ENCODE measurements at regions not wholly inside any gene's neighbourhood (a gene's known extent, or its start where the extent isn't known, plus 50 kb on each side); places are given as distances from the start of the nearest gene placed in this dataset.
"Not testable (repeated sequence)": the region's sequence is repeated elsewhere in the genome, so short reads cannot be mapped to it uniquely, and the experiment has no call there.

DNA sequence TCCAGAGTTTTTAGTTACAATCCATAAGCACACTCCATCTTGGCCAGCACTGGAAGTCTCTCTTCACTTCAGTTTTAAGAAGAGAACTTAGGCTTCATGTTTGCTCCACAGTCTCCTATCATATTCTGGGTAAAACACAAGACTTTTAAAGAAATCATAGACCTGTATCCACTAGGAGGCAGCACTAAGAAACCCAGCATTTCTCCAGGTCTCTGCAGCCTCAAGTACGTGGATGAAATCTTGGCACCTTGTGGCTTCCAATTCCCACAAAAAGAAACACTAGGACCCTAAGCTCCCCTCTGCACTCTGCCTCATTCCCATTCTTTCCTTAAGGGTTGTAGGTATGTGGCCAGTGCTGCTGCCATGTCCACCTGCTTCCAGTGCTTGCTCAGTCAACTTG is 367.3 kb upstream of the CASK start:
- no peak for DNase-seq

DNA sequence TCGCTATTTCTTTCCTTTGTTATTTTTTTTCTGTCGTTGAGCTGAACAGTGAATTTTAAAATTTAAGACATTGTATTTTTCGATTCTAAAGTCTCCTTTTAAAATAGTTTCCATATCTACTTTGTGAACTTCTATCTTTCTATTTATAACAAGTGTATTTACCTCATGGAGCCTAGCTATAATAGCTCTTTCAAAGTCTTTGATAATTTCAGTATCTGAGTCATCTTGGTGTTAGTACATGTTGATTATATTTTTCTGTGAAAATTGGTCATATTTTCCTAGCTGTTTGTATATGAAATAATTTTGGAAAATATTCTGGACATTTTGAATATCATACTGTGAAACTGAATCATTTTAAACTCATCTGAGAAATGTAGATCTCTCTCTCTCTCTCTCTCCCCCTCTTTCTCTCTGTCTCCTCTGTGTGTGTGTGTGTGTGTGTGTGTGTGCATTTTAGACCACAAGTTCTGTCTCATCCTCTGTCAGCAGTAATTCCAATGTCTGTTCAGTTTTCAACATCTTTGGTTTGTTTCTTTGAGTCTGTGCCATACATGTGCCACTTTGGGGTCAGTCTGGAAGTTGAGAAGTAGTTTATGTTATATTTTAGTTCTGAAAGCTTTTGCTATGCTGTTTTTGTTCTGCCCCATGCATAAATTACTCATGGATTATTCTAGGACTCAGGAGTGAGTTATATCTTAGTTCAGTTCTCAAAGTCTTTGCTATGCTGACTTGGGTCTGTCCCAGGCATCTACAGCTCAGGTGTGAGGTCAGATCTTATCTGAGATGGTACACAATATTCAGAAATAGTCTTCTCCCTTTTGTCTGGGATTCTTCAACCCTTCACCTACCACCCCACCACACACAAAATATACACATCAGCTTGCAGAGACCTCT is 366.4 kb upstream of the CASK start:
- DNase-seq: no peak

DNA sequence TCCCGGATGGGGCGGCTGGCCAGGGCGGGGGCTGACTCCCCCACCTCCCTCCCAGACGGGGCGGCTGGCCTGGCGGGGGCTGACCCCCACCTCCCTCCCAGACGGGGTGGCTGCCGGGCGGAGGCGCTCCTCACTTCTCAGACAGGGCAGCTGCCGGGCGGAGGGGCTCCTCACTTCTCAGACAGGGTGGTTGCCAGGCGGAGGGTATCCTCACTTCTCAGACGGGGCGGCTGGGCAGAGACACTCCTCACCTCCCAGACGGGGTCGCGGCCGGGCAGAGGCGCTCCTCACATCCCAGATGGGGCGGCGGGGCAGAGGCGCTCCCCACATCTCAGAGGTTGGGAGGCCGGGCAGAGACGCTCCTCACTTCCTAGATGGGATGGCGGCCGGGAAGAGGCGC is 362.3 kb upstream of the CASK start:
- DNase-seq: not testable (repeated sequence)

DNA sequence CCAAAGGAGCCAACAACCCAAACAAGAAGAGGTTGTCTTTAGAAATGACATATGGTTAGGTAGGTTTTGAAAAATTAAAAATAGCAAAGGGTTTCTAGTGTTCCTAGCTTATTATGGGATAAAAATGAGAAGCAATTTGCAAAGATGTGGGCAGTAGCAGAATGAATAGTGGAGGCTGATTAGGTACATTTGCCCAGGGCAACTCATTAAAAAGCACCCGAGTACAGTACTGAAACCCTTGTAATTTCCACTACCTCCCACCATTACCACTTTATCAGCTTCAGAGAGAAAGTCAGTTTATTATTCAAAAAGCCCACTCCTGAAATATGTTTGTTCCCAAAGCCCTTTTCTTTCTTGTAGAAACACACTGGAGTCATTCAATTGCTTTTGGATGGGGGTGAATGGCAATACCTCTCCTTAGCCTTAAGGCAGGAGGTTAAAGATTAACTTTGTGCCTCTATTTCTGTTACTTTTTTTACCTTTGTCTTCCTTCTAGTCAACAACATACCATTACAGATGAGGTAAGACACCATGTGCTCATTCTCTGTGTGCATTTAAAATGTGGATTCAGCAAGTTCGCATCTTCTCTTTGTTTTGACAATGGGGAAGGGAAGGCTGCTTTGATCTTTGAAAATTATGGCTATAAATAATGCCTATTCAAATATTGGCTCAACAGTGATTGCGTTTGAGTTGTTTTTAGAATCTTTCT is 353.8 kb upstream of the CASK start:
- DNase-seq: no peak

DNA sequence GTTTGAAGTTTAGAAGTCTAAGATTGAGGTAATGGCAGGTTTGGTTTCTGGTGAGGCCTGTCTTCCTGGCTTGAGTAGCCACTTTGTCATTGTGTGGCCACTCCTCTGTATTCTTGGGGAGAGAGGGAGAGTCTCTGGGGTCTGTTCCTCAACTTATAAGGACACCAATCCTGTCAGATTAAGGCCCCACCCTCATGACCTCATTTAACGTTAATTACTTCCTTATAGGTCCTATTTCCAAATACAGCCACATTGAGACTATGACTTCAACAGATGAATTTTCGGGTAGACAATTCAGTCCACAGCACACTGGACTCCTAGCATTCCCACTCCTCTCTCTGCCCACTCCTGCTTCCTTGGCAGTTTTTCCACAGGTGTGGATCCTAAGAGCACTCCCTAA is 350.8 kb upstream of the CASK start:
- no peak for DNase-seq

DNA sequence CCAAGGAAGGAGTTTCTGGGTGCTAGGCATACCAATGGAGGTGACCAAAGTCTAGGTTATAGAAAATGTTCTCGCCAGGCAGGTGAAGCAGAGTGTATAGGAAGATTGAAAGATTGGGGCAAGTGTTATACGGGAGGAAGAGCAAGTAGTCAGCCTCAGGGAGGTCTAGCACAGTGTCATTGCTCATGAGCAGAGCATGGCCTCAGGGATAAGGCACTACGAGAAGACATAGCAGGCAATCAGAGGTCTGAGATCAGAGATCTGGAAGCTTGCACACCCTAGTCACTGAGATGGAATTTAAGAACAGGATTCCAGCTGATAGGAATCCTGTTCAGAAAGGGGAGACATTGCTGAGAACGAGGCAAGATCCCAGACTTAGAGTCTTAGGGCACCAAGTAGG is 350.0 kb upstream of the CASK start:
- DNase-seq: no peak

DNA sequence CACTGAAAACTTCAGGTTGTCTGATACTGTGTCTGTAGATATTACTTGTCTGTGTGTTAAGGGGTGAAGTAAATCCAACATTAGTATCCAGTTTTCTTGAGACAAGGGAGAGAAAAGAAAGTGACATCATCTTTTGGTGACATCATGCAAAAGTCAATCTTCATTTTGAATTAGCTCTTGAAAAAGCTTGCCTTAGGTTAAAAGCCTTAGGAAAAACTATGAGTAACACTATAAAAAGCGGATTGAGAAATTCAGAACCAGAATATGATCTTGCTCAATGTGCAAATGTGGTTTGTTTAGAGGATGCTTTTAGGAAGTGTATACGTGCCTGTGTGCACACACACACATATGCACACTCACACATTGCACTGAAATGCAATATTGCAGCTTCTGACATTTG is 345.8 kb upstream of the CASK start:
- DNase-seq: no peak

DNA sequence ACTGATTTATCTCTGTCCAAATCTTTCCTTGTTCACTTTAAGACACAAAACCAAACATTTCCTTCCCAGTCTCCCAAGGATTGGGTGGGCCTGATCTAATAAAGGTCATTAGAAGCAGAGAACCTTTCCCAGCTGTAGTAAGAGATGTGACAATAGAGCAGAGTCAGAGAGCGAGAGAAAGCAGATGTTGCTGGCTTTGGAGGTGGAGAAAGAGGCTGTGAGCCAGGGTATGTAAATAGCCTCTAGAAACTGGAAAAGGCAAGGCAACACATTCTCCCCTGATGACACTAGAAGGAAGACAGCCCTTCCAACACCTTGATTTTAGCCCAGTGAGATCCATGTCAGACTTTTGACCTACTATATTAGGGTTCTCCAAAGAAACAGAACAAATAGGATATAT is 337.5 kb upstream of the CASK start:
- DNase-seq: no peak

DNA sequence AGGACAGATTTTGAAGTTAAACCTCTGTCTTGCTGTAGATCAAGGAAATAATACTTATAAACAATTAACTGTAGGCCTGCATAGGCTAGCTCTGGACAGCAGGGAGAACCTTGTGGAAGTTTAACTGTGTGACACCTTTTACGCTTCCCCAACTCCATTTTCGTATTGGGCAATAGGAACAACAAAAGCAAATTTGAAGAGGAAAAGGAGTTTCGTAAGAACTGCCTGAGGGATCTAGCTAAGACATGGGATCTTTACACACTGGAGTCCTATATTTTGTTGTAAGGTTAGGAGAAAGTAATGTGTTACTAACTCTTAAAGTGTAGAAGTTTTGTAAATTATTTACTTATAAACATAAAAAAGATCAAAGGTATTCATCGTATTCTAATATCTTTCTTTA is 324.9 kb upstream of the CASK start:
- DNase-seq: no peak

DNA sequence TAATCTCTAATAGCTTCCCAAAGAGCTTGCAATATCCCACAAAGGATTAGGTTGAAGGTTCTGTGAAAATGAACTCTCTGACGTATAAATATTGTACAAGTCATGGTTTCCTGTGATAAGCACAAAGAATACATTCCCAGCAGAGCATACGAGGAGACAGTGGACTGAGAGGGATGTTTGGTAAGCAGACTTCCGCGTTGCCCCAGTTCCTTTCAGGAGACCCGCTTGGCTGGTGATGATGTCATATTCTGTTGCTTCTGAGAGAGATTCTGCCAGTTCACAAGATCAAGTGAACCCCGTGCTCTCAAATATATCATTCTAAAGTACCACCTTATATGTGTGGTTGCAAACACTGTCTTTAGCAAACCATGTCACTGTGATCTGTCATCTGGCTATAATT is 323.9 kb upstream of the CASK start:
- DNase-seq: no peak

DNA sequence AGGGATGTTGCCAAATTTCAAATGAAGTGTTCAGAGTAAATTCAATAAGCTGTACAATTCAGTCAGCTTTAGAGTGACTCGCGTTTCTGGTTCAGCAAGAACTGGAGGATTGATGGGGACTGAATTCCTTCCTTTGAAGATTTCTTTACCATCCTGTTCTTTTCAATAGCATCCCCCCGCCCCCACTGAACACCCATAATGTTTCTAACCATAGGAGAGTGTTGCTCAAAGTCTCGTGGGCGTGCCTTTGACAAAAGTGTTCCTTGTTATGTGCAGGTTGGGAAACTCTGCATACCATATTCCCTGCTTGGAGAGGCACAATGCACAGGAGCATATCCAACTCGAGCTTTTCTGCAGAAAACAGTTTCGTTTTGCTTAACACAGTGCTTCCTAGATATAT is 323.5 kb upstream of the CASK start:
- peak; percentile 20 for DNase-seq

DNA sequence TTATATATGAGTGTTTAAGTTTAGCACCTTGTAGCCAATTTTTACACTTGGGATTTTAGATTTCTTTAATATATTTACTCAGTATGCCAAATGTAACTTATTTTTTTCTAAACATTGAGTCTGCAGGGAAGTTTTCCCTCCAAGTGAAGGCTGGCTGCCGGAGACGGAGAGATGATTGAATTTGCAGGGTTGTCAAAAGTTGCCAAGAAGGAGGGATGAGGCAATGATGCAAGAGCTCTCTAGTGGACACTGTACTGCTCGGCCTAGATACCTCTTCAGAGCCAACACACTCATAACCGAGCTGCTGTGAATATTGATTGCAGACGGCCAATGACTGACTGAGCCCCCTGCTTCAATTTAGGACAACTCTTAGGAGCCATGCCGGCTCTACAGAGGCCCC is 318.6 kb upstream of the CASK start:
- DNase-seq: no peak

DNA sequence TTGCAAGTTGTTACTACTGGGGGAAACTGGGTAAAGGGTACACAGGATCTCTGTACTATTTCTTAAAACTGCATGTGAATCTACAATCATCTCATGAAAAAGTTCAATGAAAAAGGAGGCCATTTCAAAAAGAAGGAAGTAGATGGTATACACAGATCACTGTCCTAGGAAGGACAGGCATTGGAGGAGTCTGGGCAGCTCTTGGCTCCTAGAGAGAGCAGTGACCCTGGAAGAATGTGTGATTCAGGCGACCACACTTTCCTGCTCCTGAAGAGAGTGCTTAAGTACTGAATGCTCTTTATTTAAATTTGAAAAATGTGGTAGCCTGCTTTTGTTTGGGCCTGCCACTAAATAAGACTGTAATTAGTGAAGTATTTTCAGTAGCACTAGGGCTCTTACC is 318.1 kb upstream of the CASK start:
- DNase-seq: no peak

DNA sequence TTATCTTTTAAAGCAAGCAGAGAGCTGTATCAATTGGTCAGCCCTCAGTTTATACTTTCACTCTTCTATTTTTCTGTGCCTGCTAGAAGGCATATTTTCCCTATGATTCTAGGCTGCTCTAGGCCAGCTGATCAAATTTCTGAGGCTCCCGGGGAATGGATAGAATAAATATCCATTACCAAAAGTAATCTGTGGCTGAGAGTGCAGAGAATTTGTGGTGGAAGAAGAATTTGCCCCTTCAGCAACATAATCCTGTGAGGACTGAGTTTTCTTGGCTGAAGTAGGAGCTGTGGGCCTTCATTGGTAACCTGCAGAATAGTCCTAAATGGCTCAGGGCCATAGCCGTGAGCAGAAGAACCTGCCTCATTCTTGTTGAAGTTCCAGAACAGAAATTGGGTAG is 314.6 kb upstream of the CASK start:
- no peak for DNase-seq

DNA sequence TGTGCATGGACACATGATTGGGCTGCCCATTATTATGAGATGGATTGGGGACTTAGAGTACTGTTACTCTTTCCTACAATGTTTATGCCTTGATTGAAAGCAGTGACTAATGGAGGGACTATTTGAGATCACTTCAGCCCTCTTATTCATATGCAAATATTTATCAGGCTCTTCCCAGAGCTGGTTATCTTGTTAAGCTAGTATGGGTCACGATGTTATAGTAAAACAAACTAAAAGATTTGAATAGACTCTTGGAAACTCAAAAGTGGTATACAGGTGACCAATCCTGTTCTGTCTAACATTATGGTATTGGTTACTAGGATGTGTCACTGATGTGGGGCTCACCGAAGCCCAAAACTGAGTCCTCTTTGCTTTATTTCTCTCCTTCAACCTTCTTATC is 306.2 kb upstream of the CASK start:
- no peak for DNase-seq

DNA sequence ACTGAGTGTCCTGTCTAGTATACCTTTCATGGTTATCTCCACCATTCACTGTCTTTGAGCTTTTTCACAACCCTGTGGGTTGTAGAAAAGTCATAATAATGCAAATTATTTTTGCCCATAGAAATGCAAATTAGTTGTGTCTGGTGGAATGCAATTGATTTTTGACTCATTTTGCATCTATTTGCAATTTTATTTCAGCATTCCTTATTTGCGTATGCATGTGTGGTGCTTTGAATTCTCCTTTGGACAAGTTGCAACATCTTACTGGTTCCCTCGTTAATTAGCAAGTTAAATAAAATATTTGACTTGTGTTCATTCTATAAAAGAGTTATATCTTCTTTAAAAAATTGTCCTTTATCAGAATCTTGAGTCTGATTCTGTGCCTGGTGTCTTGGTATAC is 297.3 kb upstream of the CASK start:
- no peak for DNase-seq

DNA sequence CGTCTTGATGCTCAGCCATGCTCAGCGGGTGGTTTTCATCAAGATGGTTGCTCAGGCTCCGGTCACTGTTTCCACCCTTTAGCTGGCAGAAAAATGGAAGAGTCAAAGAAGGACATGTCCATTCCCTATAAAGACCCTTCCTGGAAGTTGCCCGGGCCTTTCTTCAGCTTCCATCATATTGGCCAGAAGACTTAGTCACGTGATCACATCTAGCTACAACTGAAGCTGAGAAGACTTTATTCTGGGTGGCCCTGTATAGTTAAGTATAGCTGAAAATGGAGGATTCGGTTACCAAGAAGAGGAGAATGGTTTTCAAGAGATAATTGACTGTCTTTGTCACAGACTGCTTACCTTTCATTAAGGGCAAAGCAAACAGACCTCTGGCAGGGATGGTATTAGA is 296.7 kb upstream of the CASK start:
- peak; percentile 57 for DNase-seq

DNA sequence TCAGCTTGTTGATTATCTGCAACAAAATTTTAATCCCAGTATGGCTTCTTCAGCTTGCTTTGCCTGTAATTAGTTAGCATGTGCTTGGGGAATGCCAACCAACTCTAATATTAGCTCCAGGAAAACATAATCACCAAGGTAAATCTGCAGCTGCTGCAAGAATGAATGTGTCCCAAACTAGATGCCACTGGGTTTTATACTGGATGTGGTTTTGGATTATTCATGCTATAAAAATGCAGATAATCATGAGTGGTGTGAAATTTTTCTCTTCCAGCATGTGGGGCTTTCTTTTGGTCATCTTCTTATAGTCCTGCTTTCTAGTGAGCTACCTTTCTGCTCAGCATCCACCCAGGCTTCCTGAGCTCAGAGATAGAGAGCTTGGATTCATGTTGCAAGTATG is 295.9 kb upstream of the CASK start:
- no peak for DNase-seq

DNA sequence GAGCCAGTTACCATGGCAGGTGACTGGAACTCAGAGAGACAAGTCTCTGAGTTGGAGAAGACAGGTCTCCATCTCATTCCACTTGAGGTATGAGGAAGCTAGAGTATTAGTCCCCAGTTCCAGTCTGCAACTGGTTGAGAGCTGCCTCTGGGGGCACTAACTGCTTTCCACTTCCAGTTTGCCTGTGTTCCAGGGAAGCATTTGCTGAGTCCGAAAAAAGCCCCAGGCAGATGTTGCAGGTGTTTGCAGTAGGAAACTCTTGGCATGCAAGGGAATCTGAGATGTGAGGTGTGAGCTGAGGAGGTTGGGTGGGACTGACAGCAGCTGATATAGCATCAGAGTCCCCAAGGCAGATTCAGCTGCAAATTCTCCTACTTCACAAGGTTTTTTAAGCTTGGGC is 272.2 kb upstream of the CASK start:
- DNase-seq: no peak

DNA sequence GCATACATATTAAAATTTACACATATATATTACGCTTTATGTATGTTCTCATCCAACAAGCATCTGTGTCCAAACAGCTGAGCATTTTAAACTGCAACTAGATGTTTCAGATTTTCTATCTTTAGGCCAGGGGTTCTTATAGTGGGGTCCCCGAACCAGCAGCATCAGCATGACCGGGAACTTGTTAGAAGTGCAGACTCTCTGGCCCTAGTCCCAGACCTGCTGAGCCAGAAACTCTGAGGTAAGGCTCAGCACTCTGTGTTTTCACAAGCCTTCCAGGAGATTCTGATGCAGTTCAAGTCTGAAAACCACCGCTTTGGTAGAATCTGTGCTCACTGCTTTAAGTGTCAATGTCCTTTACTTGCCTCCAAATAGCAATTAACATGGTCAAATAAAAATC is 266.2 kb upstream of the CASK start:
- DNase-seq: no peak

DNA sequence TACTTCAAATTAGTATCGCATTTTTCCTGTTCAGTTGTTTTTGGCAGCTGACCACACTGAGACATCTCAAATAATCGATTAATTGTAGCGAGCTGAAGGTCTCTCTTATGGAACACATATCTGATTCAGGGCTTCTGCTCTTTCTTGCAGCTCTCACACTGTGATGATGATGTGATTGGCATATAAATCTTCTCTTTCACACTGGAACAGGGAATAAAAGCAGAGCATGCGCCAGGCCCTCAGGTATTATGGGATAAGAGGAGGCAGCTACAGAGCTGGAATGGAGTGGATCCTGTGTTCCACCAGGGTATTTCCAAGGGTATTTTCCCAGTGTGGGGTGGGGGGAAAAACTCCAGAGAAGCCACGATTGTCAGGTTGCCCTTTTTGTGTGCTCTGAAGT is 265.4 kb upstream of the CASK start:
- DNase-seq: no peak

DNA sequence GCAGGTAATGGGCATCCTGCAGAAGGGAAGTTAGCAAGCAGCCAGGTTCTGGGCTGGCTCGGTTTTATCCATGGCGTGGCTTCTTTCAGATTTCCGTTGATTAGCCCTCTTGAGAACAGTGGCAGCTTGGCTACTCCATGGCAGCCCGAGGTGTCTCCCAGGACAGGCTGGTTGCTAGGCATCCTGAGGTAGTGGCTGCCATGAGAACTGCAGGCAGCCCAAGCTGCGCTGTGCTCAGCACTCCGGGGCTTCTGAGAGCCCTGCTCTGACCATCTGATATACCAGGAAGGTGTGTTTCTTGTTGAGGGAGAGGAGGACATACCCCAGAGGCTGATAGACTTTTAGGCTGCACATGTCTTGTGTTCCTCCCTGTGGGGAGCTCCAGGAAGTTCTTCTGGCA is 253.4 kb upstream of the CASK start:
- no peak for DNase-seq

DNA sequence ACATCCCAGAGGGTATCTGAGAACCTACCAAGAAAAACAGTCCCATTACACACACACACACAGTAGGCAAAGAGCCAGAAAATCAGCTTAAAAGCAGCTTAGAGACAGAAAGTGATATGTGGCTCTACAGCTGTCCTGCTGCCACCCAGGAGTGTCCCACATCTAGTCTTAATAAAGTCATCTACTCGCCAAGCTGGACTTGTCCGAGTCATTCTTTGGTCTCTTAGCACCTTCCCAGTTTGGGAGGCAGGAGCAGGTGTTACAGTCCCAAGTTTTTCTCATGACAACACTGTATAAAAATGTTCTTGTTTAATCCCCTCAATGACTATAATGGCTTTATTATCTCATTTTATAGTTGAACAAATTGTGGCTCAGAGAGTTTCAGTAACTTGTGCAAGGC is 252.5 kb upstream of the CASK start:
- no peak for DNase-seq

DNA sequence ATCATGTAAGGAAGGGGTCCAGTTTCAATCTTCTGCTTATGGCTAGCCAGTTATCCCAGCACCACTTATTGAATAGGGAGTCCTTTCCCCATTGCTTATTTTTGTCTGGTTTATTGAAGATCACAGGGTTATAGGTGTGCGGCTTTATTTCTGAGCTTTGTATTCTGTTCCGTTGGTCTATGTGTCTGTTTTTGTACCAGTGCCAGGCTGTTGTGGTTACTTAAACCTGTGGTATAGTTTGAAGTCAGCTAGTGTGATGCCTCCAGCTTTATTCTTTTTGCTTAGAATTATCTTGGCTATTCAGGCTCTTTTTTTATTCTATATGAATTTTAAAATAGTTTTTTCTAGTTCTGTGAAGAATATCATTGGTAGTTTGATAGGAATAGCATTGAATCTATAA is 234.6 kb upstream of the CASK start:
- DNase-seq: not testable (repeated sequence)

DNA sequence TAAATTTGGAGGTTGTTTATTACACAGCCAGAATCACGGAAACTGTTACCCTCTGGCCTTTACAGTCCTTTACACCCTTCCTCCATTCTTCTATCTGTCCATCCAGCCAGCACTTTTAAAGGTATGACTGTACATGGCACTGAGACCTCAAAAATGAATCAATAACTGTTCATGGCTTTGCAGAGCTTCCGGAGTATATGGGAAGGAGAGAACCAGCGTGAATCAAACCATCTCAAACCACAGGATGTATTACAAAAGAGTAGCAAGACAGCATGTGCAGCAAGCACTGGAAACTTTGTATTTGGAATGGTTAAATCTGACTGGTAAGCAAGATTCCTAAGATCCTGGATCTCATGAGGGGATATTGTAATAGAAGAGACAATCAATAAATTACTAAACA is 228.5 kb upstream of the CASK start:
- no peak for DNase-seq
